ENCODE measurements at regions not wholly inside any gene's neighbourhood (a gene's known extent, or its start where the extent isn't known, plus 50 kb on each side); places are given as distances from the start of the nearest gene placed in this dataset.

DNA sequence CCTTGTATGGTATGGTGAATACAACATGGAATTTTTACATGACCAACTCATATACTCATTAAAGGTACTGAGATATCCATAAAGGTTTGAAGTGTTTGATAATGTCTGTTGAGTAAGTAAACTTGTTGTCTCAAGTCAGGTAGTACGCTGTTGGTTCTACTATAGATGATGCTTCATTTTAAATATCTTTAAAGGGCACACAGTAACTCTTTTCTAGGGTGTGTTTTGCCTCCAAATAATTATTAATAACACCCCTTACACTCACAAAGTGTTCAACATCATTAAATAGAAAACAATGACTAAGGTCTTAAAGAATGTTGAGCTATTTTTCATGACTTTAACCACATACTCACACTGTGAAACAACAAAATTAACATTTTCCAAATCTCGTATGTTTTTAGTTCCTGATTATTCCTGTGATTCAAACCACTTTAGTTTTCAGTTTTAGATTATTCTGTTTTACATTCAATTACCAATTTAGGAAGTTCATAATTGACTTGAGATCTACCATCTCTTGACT is 220.0 kb upstream of the NANOGP8 start:
- no peaks in the 10 kb centered on the region for H3K27me3 ChIP-seq (replicated peaks; ENCODE audit: control insufficient read depth, insufficient read depth, low read length)
- TF ChIP-seq, protein P1, sequence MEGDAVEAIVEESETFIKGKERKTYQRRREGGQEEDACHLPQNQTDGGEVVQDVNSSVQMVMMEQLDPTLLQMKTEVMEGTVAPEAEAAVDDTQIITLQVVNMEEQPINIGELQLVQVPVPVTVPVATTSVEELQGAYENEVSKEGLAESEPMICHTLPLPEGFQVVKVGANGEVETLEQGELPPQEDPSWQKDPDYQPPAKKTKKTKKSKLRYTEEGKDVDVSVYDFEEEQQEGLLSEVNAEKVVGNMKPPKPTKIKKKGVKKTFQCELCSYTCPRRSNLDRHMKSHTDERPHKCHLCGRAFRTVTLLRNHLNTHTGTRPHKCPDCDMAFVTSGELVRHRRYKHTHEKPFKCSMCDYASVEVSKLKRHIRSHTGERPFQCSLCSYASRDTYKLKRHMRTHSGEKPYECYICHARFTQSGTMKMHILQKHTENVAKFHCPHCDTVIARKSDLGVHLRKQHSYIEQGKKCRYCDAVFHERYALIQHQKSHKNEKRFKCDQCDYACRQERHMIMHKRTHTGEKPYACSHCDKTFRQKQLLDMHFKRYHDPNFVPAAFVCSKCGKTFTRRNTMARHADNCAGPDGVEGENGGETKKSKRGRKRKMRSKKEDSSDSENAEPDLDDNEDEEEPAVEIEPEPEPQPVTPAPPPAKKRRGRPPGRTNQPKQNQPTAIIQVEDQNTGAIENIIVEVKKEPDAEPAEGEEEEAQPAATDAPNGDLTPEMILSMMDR (IDR thresholded peaks at IDR 0.05; ENCODE audit: insufficient read depth, low read length, poor library complexity, severe bottlenecking) = no peak
- no peaks in the 10 kb centered on the region for H3K36me3 ChIP-seq (ENCODE audit: control insufficient read depth, insufficient read depth, low read length)
- no peak overlapping the region for H3K4me3 ChIP-seq (replicated peaks; ENCODE audit: low read depth, low read length)
- no peak for DNase-seq (ENCODE audit: extremely low read depth, insufficient read length)

DNA sequence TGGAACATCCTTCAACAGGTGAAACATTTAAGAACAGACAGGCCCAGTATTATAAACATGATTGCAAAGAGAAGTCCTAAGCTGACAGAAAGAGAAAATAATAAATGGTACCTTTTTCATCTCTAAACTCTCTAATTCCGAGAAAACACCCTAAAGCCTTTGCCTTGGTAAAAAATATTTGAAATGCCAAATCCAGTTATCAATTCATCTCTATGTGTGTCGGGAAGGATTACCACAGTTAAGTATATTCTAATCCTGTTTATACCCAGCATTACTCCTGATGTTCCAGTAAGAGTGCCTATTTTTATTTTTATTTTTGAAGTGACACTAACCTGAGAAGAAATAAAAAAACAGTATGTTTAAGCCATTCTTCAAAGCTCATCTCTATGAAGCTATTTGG is 219.3 kb upstream of the NANOGP8 start:
- DNase-seq (ENCODE audit: extremely low read depth, insufficient read length) = no peak
- no peaks in the 10 kb centered on the region for H3K27me3 ChIP-seq (replicated peaks; ENCODE audit: control insufficient read depth, insufficient read depth, low read length)
- TF ChIP-seq, protein P1 (IDR thresholded peaks at IDR 0.05; ENCODE audit: insufficient read depth, low read length, poor library complexity, severe bottlenecking) = no peak
- no peak overlapping the region for H3K4me3 ChIP-seq (replicated peaks; ENCODE audit: low read depth, low read length)
- no peaks in the 10 kb centered on the region for H3K36me3 ChIP-seq (ENCODE audit: control insufficient read depth, insufficient read depth, low read length)

DNA sequence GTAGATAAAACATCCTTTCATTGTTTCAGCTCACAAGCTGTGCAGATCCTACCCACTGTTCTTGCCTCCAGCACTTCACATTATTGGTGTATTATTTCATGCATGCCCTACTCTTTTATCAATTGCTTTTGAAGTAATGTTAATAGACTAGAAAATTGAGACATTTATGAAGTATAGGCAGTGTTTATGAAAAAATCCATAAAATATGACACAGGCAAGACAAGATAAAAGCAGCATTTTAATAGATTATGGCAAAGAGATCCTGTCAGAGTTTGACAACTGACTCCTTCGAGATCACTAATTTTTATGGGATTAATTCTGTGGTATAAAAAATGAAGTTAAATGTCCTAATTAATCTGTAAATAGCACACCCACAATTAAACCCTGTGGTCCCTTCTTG is 217.2 kb upstream of the NANOGP8 start:
- TF ChIP-seq, protein P1 (IDR thresholded peaks at IDR 0.05; ENCODE audit: insufficient read depth, low read length, poor library complexity, severe bottlenecking) = no peak
- Histone ChIP-seq H3K36me3 (ENCODE audit: control insufficient read depth, insufficient read depth, low read length) (no peaks in the 10 kb centered on the region), H3K27me3 (replicated peaks; ENCODE audit: control insufficient read depth, insufficient read depth, low read length) (no peaks in the 10 kb centered on the region), H3K4me3 (replicated peaks; ENCODE audit: low read depth, low read length) (no peak overlapping the region)
- DNase-seq (ENCODE audit: extremely low read depth, insufficient read length) = no peak

DNA sequence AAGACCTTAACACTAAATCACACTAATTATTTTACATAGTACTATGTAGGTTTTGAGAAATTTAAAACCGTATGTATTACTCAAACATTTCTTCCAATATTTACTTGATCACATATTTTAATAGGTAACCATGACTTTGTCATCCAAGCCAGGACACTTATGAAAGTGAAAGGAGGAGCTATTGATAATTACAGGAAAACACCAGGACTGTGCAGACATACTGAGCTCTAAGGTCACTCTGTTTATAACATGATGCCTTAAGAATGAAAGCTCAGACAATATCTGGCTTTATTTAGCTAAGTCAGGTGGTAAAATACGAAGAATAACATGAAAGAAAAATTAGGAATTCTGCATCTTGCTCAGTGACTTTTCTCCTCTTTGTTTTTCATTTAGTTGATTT is 216.0 kb upstream of the NANOGP8 start:
- DNase-seq (ENCODE audit: extremely low read depth, insufficient read length) = no peak
- H3K4me3 ChIP-seq (replicated peaks; ENCODE audit: low read depth, low read length) = no peak overlapping the region
- no peaks in the 10 kb centered on the region for H3K27me3 ChIP-seq (replicated peaks; ENCODE audit: control insufficient read depth, insufficient read depth, low read length)
- no peaks in the 10 kb centered on the region for H3K36me3 ChIP-seq (ENCODE audit: control insufficient read depth, insufficient read depth, low read length)
- TF ChIP-seq, protein P1 (IDR thresholded peaks at IDR 0.05; ENCODE audit: insufficient read depth, low read length, poor library complexity, severe bottlenecking) = no peak

DNA sequence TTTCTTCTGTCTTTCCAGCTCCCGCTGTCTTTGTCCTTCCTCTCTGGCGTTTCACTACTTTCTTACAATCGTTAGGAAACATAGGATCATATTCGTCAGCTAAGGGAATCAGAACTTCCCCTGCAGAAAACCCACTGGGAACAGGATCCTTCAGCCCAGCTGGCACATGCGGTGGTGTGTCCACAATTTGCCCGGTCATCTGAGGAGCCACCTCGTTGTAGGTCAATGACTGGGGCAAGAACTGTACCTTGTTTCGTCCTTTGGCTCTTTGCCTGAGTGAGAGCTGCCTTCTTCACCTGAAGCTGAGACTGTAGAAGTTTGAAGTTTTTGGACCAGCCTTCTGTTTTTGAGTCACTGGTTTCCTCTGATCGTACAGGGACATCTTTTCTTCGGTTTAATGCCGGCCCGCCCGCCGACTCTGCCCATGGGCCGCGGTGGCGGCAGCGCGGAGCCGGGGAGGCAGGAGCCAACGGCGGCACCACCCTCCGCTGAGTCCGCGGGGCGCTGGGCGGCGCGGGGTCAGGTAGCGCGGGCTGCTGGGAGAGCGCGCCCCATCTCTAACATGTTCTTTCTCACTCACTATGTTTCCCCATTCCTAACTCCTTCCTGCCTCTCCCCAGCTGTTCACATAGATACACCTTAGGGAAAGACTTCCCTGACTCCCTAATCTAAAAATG is 214.1 kb upstream of the NANOGP8 start:
- DNase-seq (ENCODE audit: extremely low read depth, insufficient read length) = no peak

More for the DNA sequence above, 214.1 kb upstream of the NANOGP8 start:
- Histone ChIP-seq H3K36me3 (ENCODE audit: control insufficient read depth, insufficient read depth, low read length) (no peaks in the 10 kb centered on the region), H3K27me3 (replicated peaks; ENCODE audit: control insufficient read depth, insufficient read depth, low read length) (no peaks in the 10 kb centered on the region), H3K4me3 (replicated peaks; ENCODE audit: low read depth, low read length) (no peak overlapping the region)
- TF ChIP-seq, protein P1 (IDR thresholded peaks at IDR 0.05; ENCODE audit: insufficient read depth, low read length, poor library complexity, severe bottlenecking) = no peak
